H54 (cell line): ENCODE measurements at regions not wholly inside any gene's neighbourhood (a gene's known extent, or its start where the extent isn't known, plus 50 kb on each side); places are given as distances from the start of the nearest gene placed in this dataset.

Experiments
- DNase-seq: peaks from one replicate; pipeline ENCODE4 v3.0.0; 2011; ENCODE audit warnings: low spot score, mixed read lengths; ENCODE audit not compliant: insufficient read length
- FAIRE-seq: peaks from 3 replicates; lab custom pipeline; 2011; peaks lifted over from hg19 to GRCh38; lab: Jason Lieb, UNC
- POLR2A ChIP-seq: IDR thresholded peaks from 2 replicates; pipeline ENCODE4 v1.6.1; 2011; ENCODE audit warnings: low read depth, mild to moderate bottlenecking, low read length

GRCh38 chr6:164109770-164110140 is 695.2 kb downstream of the QKI start:
- no peak for FAIRE-seq
- no peak for TF ChIP-seq POLR2A

GRCh38 chr6:164108869-164109769 is 694.6 kb downstream of the QKI start:
- TF ChIP-seq POLR2A = no peak
- DNase-seq = peak; percentile 7
- FAIRE-seq = no peak

More at GRCh38 chr6:164109770-164110140, 695.2 kb downstream of the QKI start:
- DNase-seq = no peak

- no peak for TF ChIP-seq POLR2A
- no peak for FAIRE-seq
- no peak for DNase-seq
Measured at GRCh38 chr6:164108092-164108491, 693.6 kb downstream of the QKI start.

GRCh38 chr6:164107297-164107995 is 692.9 kb downstream of the QKI start:
- DNase-seq (no peak), FAIRE-seq (no peak)
- TF ChIP-seq POLR2A = no peak

GRCh38 chr6:164106345-164106769 is 691.8 kb downstream of the QKI start:
- no peak for DNase-seq
- FAIRE-seq = no peak
- no peak for TF ChIP-seq POLR2A

DNA sequence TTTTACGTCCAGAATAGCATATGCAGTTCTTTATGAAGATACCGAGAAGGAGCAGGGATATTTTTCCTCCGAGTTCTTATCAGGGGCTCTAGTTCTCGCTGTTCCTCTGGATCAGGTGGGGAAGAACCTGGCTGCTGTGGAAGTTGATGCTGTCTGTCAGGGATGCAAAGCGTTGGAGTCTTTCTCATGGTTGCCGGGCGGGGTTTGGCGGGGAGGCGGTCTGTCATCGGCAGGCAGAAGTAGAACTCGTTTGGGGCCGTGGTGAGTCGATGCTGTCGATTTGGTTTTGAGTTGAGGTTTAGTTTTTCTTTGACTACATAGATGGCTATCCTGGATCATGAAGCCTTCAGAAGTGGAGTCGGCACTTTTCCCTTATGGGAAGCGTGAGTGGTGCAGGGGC is 691.2 kb downstream of the QKI start:
- FAIRE-seq = no peak
- DNase-seq = no peak
- no peak for TF ChIP-seq POLR2A

DNA sequence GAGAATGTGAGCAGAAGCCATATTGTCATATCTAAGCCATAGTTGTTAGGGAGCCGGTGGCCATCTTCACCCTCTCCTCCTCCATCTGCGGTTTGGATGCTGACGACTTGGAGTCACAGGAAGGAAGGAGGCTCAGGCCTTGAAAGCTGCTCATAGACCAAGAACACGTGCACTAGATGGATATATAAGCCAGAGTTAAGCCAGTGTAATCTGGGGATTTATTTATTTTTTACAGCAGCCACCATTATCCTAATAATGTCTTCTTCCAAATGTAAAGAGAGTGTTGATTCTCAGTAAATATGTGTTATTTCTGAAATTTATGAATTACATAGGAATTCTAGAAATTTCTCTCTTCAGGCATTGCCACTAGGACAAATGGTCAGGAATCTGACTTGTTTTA is 689.9 kb downstream of the QKI start:
- TF ChIP-seq POLR2A = no peak
- FAIRE-seq (no peak), DNase-seq (no peak)

GRCh38 chr6:164102693-164103092 is 688.2 kb downstream of the QKI start:
- no peak for TF ChIP-seq POLR2A
- DNase-seq = no peak
- no peak for FAIRE-seq

GRCh38 chr6:164101859-164102258 is 687.3 kb downstream of the QKI start:
- TF ChIP-seq POLR2A = no peak
- FAIRE-seq (no peak), DNase-seq (no peak)

DNA sequence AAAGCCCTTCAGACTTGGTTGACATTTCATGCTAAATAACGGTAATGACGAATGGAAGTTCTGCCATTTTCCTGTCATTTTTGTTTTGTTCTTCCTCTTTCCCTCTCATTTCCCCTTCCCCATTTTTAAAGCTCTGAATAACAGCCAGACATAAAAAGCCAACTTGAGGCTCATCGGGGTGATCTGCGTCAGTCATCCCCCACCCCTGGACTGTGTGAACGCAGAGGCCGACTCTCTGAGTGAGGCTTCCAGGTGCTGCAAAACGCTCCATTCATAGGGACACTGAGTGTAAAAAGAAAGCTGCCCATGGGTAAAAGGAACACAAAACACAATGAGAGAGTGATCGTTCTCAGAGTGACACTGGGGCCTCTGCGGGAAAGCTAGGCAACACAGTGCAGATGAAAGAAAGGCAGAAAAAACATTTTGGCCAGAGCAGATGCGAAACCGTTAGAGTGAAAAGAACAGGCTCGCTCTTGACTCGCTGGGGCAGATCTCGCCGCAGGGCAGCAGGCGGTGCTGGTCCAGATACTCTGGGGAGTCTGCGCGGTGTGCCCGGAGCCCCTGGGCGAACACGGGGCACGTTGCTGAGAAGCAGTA is 684.8 kb downstream of the QKI start:
- DNase-seq = no peak
- no peak for TF ChIP-seq POLR2A
- FAIRE-seq = no peak

GRCh38 chr6:164098857-164099267 is 684.3 kb downstream of the QKI start:
- FAIRE-seq = no peak

GRCh38 chr6:164097551-164098398 is 683.3 kb downstream of the QKI start:
- no peak for DNase-seq
- no peak for TF ChIP-seq POLR2A
- no peak for FAIRE-seq

More at GRCh38 chr6:164098857-164099267, 684.3 kb downstream of the QKI start:
- no peak for TF ChIP-seq POLR2A
- DNase-seq = no peak

DNA sequence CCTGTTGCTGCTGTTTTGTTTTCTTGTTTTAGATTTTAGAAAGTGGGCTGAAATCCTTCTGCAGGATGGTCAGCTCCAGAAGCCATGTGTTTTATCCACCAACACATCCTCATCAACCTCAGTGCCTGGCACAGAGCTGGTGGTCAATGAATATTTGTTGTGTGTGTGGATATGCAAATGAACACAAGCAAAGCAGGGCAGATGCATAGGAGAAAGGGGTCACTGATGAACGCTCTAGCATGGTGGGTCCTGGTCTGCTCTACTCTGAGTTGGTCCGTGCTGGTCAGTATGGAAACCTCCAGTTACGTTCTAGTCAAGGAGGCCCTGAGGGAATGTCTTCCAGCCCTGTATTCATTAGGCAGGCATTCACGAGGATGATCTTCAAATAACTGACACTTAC is 682.5 kb downstream of the QKI start:
- TF ChIP-seq POLR2A = no peak
- DNase-seq = no peak
- FAIRE-seq = no peak
